ENCODE measurements at regions not wholly inside any gene's neighbourhood (a gene's known extent, or its start where the extent isn't known, plus 50 kb on each side); places are given as distances from the start of the nearest gene placed in this dataset.

GRCh38 chr6:164035900-164036485 lies 621.5 kb downstream of the QKI start:
- no peak for TF ChIP-seq POLR2A (IDR thresholded peaks at IDR 0.05)
- no peak for TF ChIP-seq CTCF (IDR thresholded peaks at IDR 0.05)
- TF ChIP-seq EP300 (IDR thresholded peaks at IDR 0.05; ENCODE audit: low read depth): no peak
